Upper lobe of left lung (tissue), 4 donors: ENCODE measurements at regions not wholly inside any gene's neighbourhood (a gene's known extent, or its start where the extent isn't known, plus 50 kb on each side); places are given as distances from the start of the nearest gene placed in this dataset.

ENCODE experiments used
- EP300 ChIP-seq, 4 donors: sonication (generic); formaldehyde crosslinking; IDR thresholded peaks; one replicate each; pipeline ENCODE4 v1.5.1; 2017; ENCODE audit warnings: antibody characterized with exemption in 4 of 4, control low read depth in 2 of 4
- POLR2A ChIP-seq, 4 donors: fragments of 450-650 bp; IDR thresholded peaks; one replicate each; pipeline ENCODE4 v1.5.1; 2016 to 2017; ENCODE audit warnings: antibody characterized with exemption in 4 of 4, mild to moderate bottlenecking in 2 of 4
- POLR2AphosphoS5 ChIP-seq, 2 donors: sonication (generic); formaldehyde crosslinking; IDR thresholded peaks; one replicate each; pipeline ENCODE4 v1.5.1; 2017; ENCODE audit warnings: antibody characterized with exemption in 2 of 2
- TF ChIP-seq, protein P1 (sequence below), 6 experiments: fragments of 450-650 bp in 4 of 6; fragments of 200-600 bp in 2 of 6; sonication (generic) in 2 of 6; IDR thresholded peaks; one replicate each; pipeline ENCODE4 v1.5.1; 2016 to 2019; ENCODE audit warnings: antibody characterized with exemption in 6 of 6

DNA sequence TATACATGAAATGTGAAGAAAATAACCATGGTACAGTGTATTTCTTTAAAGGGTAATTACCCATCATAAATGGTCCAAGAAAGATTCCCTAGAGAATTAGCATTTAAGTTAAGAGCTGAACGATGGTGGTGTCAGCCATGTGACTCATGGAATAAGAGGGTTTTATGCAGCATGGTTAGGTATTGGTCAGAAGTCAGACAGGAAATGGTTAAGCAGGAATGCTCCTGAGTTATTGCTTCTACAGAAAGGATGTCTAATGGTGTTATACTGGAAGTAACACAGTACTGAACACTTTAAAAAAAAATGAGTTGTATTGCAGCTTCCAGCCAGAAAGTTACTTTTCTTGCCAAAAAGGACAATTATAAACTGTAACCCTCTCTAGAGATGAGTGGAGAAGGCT is 72.7 kb upstream of the UBE2E3 start:
- TF ChIP-seq, protein P1, sequence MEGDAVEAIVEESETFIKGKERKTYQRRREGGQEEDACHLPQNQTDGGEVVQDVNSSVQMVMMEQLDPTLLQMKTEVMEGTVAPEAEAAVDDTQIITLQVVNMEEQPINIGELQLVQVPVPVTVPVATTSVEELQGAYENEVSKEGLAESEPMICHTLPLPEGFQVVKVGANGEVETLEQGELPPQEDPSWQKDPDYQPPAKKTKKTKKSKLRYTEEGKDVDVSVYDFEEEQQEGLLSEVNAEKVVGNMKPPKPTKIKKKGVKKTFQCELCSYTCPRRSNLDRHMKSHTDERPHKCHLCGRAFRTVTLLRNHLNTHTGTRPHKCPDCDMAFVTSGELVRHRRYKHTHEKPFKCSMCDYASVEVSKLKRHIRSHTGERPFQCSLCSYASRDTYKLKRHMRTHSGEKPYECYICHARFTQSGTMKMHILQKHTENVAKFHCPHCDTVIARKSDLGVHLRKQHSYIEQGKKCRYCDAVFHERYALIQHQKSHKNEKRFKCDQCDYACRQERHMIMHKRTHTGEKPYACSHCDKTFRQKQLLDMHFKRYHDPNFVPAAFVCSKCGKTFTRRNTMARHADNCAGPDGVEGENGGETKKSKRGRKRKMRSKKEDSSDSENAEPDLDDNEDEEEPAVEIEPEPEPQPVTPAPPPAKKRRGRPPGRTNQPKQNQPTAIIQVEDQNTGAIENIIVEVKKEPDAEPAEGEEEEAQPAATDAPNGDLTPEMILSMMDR (IDR thresholded peaks at IDR 0.05), result no peak
- TF ChIP-seq EP300 (IDR thresholded peaks at IDR 0.05) (no peak), POLR2AphosphoS5 (IDR thresholded peaks at IDR 0.05) (no peak), POLR2A (IDR thresholded peaks at IDR 0.05) (no peak)
